ENCODE measurements at regions not wholly inside any gene's neighbourhood (a gene's known extent, or its start where the extent isn't known, plus 50 kb on each side); places are given as distances from the start of the nearest gene placed in this dataset.
A peak's percentile ranks its signal among the peaks of the same experiment; 100 is the strongest.
"Not testable (repeated sequence)": the region's sequence is repeated elsewhere in the genome, so short reads cannot be mapped to it uniquely, and the experiment has no call there.

DNA sequence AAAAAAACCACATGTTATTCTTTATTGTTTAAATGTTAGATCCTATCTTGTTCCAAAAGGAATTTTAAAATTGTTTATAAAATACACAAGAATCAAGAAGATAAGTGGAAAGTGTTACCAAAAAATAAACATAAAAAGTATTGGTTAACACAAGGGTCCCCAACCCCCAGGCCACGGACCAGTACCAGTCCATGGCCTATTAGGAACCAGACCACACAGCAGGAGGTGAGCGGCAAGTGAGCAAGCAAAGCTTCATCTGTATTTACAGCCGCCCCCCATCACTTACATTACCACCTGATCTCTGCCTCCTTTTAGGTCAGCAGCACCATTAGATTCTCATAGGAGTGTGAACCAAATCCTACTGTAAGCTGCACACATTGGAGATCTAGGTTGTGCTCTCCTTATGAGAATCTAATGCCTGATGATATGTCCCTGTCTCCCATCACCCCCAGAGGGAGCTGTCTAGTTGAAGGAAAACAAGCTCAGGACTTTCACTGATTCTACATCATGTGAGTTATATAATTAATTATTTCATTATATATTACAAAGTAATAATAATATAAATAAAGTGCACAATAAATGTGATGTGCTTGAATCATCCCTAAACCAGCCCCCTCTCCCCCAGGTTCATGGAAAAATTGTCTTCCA, 86.3 kb upstream of the CDK13 start:
- not testable (repeated sequence) for H3K9me3 Mint-ChIP-seq; H3K27ac ChIP-seq; H3K27me3 ChIP-seq; H3K36me3 ChIP-seq; H3K9me3 ChIP-seq (ENCODE audit: low read depth); H3K79me2 ChIP-seq (ENCODE audit: low read depth); H3K27ac Mint-ChIP-seq; H2AFZ ChIP-seq (replicated peaks); H4K20me1 ChIP-seq (ENCODE audit: low read depth); H3K4me3 Mint-ChIP-seq; H3K27me3 Mint-ChIP-seq (ENCODE audit: insufficient read depth, low read depth); H3K4me1 Mint-ChIP-seq; H3K4me2 ChIP-seq; H3F3A ChIP-seq (ENCODE audit: low read depth); H3K4me1 ChIP-seq; H3K4me3 ChIP-seq; H3K9ac ChIP-seq; H3K36me3 Mint-ChIP-seq
- peak; percentile 9 for DNase-seq (ENCODE audit: low spot score)
- TF ChIP-seq, protein P1, sequence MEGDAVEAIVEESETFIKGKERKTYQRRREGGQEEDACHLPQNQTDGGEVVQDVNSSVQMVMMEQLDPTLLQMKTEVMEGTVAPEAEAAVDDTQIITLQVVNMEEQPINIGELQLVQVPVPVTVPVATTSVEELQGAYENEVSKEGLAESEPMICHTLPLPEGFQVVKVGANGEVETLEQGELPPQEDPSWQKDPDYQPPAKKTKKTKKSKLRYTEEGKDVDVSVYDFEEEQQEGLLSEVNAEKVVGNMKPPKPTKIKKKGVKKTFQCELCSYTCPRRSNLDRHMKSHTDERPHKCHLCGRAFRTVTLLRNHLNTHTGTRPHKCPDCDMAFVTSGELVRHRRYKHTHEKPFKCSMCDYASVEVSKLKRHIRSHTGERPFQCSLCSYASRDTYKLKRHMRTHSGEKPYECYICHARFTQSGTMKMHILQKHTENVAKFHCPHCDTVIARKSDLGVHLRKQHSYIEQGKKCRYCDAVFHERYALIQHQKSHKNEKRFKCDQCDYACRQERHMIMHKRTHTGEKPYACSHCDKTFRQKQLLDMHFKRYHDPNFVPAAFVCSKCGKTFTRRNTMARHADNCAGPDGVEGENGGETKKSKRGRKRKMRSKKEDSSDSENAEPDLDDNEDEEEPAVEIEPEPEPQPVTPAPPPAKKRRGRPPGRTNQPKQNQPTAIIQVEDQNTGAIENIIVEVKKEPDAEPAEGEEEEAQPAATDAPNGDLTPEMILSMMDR (IDR thresholded peaks at IDR 0.05) = peak; percentile 46

DNA sequence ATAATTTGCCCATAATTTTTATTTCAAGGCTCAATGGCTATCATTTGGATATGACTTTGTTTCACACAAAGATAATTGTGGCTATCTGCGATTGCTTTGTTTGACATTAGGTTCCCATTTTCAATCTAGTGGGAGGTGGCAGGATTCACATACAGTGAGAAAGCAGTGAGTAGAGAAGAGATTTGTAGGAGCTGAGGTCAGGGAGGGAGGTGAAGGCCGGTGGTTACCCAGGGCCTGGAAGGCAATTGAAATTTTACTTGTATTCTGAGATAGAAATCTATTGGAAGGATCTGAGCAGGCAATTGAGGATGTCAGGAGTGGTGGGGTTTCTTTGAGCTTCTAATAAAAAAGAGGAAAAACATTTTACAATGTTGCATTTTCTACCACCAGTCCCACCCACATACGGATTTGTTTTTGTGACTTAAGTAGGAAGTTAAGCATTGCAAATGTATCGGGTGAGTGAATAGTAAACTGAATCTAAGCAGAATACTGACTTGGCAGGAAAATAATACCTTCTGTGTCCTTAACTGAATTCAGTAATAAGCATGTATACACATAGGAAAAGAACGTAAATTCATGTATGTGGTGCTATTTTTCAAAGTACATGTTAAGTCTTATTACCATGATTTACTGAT, 80.1 kb upstream of the CDK13 start:
- not testable (repeated sequence) for H3K36me3 ChIP-seq; H3K9me3 Mint-ChIP-seq; H3K4me1 Mint-ChIP-seq; H3K27me3 ChIP-seq; H3K27ac ChIP-seq; H3K9me3 ChIP-seq (ENCODE audit: low read depth); H3K36me3 Mint-ChIP-seq; H2AFZ ChIP-seq (replicated peaks); DNase-seq (ENCODE audit: low spot score); H3K79me2 ChIP-seq (ENCODE audit: low read depth); H3K4me3 Mint-ChIP-seq; H3K27me3 Mint-ChIP-seq (ENCODE audit: insufficient read depth, low read depth); H3K9ac ChIP-seq; H3F3A ChIP-seq (ENCODE audit: low read depth); H3K27ac Mint-ChIP-seq; H4K20me1 ChIP-seq (ENCODE audit: low read depth); H3K4me3 ChIP-seq; H3K4me2 ChIP-seq; H3K4me1 ChIP-seq

DNA sequence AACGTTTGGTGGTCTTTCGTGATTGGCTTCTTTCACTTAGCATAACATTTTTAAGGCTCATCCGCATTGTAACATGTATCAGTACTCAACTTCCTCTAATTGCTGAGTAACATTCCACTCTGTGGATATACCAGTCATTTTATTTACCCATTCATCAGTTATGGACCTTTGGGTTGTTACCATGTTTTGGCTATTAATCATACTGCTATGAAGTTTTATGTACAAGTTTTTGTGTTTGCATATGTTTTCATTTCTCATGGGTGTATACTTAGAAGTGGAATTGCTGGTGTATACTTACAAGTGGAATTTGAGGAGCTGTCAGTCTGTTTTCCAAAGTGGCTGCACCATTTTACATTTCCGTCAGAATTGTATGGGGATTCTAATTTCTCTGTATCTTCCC, 78.4 kb upstream of the CDK13 start:
- not testable (repeated sequence) for H3K27me3 Mint-ChIP-seq (ENCODE audit: insufficient read depth, low read depth); H3F3A ChIP-seq (ENCODE audit: low read depth); H3K27ac ChIP-seq; H3K27me3 ChIP-seq; H3K36me3 Mint-ChIP-seq; H3K9me3 ChIP-seq (ENCODE audit: low read depth); H3K9me3 Mint-ChIP-seq; H3K36me3 ChIP-seq; H3K27ac Mint-ChIP-seq; H3K4me3 Mint-ChIP-seq; H3K79me2 ChIP-seq (ENCODE audit: low read depth); DNase-seq (ENCODE audit: low spot score); H3K9ac ChIP-seq; H4K20me1 ChIP-seq (ENCODE audit: low read depth); H3K4me3 ChIP-seq; H3K4me1 ChIP-seq; H3K4me2 ChIP-seq; H2AFZ ChIP-seq (replicated peaks); H3K4me1 Mint-ChIP-seq

DNA sequence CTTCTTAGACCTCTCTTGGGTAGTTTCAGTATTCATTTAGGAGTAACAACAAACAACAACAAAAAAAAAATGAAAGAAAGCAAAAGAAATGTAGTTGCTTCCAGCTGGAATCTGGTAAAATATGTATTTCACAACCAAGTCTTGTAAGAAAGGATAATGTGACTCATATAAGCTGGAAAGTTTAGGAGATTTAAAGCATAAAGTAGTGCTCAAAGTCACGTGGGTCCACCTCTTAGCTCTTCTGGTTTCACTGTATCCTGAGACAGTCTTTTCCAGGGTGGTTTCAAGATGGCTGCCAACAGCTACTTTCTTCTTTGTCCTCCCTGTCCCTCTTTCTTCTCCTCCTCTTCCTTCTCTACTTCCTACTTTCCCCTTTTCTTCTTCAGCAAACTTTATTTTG, 69.5 kb upstream of the CDK13 start:
- peaks cover 23% of the 10 kb centered on the region for H3K4me1 ChIP-seq
- H3K9ac ChIP-seq = no peak overlapping the region
- no peaks in the 10 kb centered on the region for H3K4me1 Mint-ChIP-seq
- H3K36me3 ChIP-seq = no peaks in the 10 kb centered on the region
- H4K20me1 ChIP-seq (ENCODE audit: low read depth) = no peaks in the 10 kb centered on the region
- no peak overlapping the region for H3K27ac ChIP-seq
- H3K4me2 ChIP-seq = no peak overlapping the region
- DNase-seq (ENCODE audit: low spot score) = no peak
- H3K27me3 ChIP-seq = no peaks in the 10 kb centered on the region
- H3K9me3 ChIP-seq (ENCODE audit: low read depth) = no peaks in the 10 kb centered on the region
- H3F3A ChIP-seq (ENCODE audit: low read depth) = peaks cover 15% of the 10 kb centered on the region
- peak overlapping the region; percentile 100 for H2AFZ ChIP-seq (replicated peaks)
- H3K27ac Mint-ChIP-seq = no peak overlapping the region
- no peak overlapping the region for H3K4me3 ChIP-seq
- no peaks in the 10 kb centered on the region for H3K79me2 ChIP-seq (ENCODE audit: low read depth)
- peaks cover 6% of the 10 kb centered on the region for H3K9me3 Mint-ChIP-seq
- TF ChIP-seq, protein P1 (IDR thresholded peaks at IDR 0.05) = no peak
- no peak for TF ChIP-seq EZH2 (IDR thresholded peaks at IDR 0.05)
- H3K27me3 Mint-ChIP-seq (ENCODE audit: insufficient read depth, low read depth) = peaks cover 5% of the 10 kb centered on the region
- H3K4me3 Mint-ChIP-seq = no peak overlapping the region
- no peaks in the 10 kb centered on the region for H3K36me3 Mint-ChIP-seq

Measured in neural progenitor cell (in vitro differentiated cells).